ENCODE measurements at regions not wholly inside any gene's neighbourhood (a gene's known extent, or its start where the extent isn't known, plus 50 kb on each side); places are given as distances from the start of the nearest gene placed in this dataset.

DNA sequence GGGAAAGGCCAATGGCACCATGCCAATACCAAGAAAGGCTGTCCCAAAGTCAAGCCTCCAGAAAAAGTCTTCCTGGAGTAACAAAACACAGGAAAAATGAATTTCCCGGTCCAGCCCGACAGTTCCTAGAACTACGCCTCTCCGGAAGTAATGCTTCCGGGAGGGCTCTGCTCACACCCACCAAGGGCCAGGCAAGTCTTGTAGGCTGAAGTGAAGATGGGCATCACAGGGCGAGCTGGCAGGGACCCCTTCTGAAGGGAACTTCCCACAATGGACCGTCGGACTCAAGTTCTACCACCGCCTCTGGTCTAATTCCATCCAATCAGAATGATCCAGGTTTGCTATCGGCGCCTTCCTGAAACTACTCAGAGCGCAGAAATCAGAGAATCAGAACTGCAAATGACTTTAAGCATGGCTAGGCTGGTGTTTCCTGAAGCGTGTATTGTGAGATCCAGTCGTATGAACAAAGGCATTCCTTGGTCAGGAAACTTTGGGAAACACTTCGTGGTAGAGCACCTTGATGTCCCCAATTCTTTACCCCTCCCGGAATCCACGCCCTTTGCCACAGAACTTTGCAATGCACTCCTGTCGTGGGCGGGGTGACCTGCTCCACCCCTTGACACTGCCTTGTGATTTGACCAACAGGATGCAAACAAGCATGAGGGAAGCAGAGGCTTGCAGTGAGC is 127.8 kb downstream of the BCOR start:
- DNase-seq (ENCODE audit: extremely low read depth, low read depth, low spot score) = no peak

GRCh38 chrX:39971760-39972159 is 126.0 kb downstream of the BCOR start:
- DNase-seq (ENCODE audit: extremely low read depth, low read depth, low spot score) = no peak

DNA sequence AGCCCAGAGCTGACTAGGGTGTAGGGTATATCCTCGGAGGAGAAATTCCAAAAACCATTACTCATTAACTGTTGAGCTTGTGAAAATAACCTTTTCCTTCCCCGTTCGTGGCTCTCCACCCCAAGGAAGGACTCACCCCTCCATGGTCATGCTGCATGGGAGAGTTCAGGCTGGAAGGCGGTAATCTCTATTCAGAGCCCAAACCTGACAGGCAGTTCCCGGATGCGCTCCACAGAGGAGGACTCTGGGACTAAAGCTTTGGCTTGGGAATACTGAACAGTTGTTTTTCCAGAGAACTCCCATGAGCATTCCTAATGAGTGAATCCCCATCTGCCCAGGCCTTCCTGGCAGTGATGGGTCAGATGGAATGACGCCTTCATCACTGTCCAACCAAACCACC is 125.4 kb downstream of the BCOR start:
- no peak for DNase-seq (ENCODE audit: extremely low read depth, low read depth, low spot score)

DNA sequence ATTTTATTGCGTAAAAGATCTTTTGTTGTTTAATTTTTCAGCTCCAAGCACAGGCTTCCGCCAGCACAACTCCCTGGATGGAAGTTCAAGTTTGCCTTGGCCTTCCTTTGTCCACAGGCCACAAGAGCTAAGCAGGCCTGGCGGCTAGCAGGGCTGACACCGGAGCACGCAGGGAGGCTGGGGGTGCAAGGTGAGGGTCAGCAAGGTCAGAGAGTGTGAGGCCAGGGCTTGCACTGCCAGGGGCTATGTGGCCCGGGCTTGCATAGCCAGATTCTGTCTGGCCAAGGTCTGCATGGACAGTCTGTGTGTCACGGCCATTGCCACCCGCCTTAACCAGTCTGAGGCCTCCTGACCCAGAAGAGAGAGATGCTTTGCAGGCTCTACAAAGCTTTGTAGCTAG is 123.9 kb downstream of the BCOR start:
- no peak for DNase-seq (ENCODE audit: extremely low read depth, low read depth, low spot score)

GRCh38 chrX:39974270-39974669 is 123.5 kb downstream of the BCOR start:
- no peak for DNase-seq (ENCODE audit: extremely low read depth, low read depth, low spot score)

GRCh38 chrX:39975101-39975925 is 122.4 kb downstream of the BCOR start:
- no peak for DNase-seq (ENCODE audit: extremely low read depth, low read depth, low spot score)

- no peak for DNase-seq (ENCODE audit: extremely low read depth, low read depth, low spot score)
Observed at GRCh38 chrX:39981946-39982345, 115.8 kb downstream of the BCOR start.

DNA sequence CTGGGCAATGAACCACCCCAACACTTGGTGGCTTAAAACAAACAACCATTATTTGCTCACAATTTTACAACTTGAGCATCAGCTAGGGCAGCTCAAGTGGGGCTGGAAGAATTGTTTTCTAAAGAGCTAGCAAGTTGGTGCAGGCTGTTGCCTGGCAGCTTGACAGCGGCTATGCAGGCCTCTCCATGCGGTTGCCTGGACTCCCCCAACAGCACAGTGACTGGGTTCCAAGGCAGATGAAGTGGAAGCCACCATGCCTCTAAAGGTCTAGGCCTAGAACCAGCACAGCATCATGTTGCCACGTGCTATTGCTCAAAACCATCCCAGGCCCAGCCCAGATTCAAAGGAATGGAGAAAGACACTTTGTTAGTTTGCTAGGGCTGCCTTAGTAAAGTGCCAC is 114.8 kb downstream of the BCOR start:
- DNase-seq (ENCODE audit: extremely low read depth, low read depth, low spot score) = no peak

- DNase-seq (ENCODE audit: extremely low read depth, low read depth, low spot score) = no peak
Observed at GRCh38 chrX:39983715-39984114, 114.0 kb downstream of the BCOR start.

DNA sequence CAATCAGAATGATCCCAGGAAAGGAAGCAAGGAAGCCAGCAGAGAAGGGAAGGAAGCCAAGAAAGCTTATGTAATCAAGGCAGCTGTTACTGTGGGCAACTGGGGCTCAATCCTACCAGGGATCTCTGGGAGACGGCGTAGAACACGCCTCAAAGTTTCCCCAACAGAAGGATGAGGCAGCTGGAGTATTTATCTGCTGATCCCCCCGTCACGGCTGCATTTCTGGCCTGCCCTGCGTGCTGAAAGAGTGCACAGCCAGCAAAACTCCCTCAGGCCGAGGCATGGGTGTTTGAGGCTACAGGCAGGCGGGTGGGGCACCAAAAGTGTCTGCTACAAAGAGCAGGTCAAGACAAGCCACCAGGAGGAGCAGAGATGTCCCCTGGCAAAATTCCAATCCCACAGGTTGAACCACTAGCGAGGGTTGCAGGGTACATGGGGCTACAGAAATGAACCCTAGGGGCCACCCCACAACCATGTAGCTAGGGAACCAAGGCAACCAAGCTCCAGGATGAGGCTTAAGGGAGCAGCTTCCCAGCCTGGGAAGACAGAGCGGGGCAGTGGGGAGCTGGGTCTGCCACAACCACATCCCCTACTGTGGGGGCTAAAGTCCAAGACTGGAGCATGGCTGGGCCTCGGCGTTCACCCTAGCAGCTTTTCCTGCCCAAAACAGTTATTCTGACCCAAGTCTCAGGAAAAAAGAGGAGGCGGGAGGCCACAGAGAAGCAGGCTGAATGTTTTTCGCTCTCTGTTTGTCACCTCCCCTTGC is 113.4 kb downstream of the BCOR start:
- no peak for DNase-seq (ENCODE audit: extremely low read depth, low read depth, low spot score)

DNA sequence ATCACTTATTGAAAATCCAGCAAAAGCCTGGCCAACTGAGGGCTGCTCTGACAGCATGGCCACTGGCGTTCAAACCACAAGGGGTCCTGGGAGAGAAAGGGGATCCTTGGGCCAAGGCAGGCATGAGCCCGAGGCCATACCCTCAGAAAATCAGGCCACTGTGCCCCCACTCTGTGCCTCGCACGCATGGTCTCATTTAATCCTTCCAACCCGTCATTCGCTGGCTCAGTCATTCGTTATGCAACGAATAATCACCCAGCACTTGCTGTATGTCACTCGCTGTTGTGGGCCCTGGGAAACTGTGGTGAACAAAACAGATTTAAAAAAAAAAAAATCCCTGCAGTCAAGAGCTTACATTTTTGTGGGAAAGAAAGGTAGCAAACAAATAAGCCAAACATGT is 112.7 kb downstream of the BCOR start:
- no peak for DNase-seq (ENCODE audit: extremely low read depth, low read depth, low spot score)

DNA sequence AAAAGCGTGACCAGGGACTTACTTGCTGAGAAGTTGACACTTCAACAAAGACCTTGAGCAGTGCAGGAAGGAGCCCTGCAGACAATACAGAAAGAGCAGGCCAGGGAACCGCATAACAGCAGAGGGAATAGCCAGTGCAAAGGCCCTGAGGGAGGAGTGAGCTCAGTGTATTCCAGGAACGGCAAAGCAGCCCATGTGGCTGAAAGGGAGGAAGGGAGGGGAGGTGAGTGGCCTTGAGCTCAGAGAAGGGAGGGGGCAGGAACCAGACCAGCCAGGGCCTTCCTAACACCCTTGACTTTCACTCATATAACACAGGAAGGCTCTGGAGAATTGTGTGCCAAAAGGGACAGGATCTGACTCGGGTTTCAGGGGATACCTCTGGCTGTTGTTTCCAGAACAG is 112.2 kb downstream of the BCOR start:
- DNase-seq (ENCODE audit: extremely low read depth, low read depth, low spot score) = no peak

GRCh38 chrX:39988496-39988895 is 109.3 kb downstream of the BCOR start:
- DNase-seq (ENCODE audit: extremely low read depth, low read depth, low spot score) = no peak

DNA sequence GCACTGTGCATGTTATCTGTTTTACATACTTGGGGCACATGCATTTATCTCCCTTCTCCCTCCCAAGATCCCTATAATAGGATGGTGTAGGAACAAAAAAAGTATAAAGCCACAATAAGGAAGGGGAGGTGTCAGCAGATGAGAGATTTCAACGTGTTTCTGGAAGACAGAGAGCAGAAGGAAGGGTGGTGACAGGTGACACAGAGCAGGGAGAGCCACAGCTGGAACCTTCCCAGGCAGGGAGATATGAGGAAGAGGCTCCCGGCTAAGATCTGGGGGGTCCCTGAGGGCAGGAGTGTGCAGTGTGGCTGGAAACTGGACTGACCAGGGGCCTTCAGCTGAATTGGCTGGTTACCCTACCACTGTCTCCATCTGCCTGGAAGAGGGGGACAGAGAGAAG is 107.4 kb downstream of the BCOR start:
- DNase-seq (ENCODE audit: extremely low read depth, low read depth, low spot score) = no peak

- no peak for DNase-seq (ENCODE audit: extremely low read depth, low read depth, low spot score)
Observed at GRCh38 chrX:39992300-39992699, 105.5 kb downstream of the BCOR start.

GRCh38 chrX:39995457-39995856 is 102.3 kb downstream of the BCOR start:
- DNase-seq (ENCODE audit: extremely low read depth, low read depth, low spot score) = no peak

DNA sequence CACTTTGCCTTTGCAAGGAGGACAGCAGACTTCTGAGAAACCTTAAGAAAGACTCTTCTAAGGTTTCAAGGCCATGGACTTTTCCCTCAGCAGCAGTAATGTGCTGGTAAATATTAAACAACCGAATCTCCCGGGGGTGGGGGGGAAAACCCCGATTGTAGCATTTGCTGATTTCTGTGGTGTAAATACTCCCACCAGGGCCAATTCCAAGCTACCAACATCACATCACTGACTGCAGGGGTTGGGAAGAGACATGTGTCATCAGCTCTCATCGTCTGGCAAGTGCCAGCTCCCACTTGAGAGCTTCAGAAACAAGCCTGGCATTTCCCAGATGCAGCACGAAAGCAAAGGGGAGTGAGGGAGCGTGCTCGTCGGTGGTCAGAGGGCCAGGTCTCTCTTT is 101.2 kb downstream of the BCOR start:
- DNase-seq (ENCODE audit: extremely low read depth, low read depth, low spot score) = no peak

GRCh38 chrX:39998636-39999406 is 98.9 kb downstream of the BCOR start:
- DNase-seq (ENCODE audit: extremely low read depth, low read depth, low spot score) = no peak

Data from glomerular endothelial cell (primary cell).